Loucy (cell line): ENCODE measurements at regions not wholly inside any gene's neighbourhood (a gene's known extent, or its start where the extent isn't known, plus 50 kb on each side); places are given as distances from the start of the nearest gene placed in this dataset.
A peak's percentile ranks its signal among the peaks of the same experiment; 100 is the strongest.

Experiments
- H2AFZ ChIP-seq: fragments of 200-600 bp; sonication (generic); 2 replicates; pipeline ENCODE4 v1.6.0; 2016; ENCODE audit warnings: antibody characterized with exemption, mild to moderate bottlenecking, low read length, moderate library complexity
- H3F3A ChIP-seq: fragments of 200-600 bp; 2 replicates; pipeline ENCODE4 v1.6.0; 2016; ENCODE audit warnings: antibody characterized with exemption, low read depth, mild to moderate bottlenecking
- H3K27me3 ChIP-seq: fragments of 200-600 bp; sonication (generic); 2 replicates; pipeline ENCODE4 v1.6.1; 2014; ENCODE audit warnings: low read length, mild to moderate bottlenecking; ENCODE audit not compliant: insufficient read depth, poor library complexity, severe bottlenecking
- H3K36me3 ChIP-seq: fragments of 200-600 bp; sonication (generic); 2 replicates; pipeline ENCODE4 v1.6.1; 2016; ENCODE audit warnings: low read length; ENCODE audit not compliant: insufficient read depth
- H3K4me1 ChIP-seq: fragments of 200-600 bp; sonication (generic); 2 replicates; pipeline ENCODE4 v1.5.1; 2014; ENCODE audit warnings: low read length, mild to moderate bottlenecking; ENCODE audit not compliant: insufficient read depth, poor library complexity, severe bottlenecking
- H3K4me2 ChIP-seq: fragments of 200-600 bp; sonication (generic); 2 replicates; pipeline ENCODE4 v1.6.0; 2014; ENCODE audit warnings: antibody characterized with exemption, low read length, low read depth, mild to moderate bottlenecking; ENCODE audit not compliant: poor library complexity, severe bottlenecking
- H3K4me3 ChIP-seq: fragments of 200-600 bp; sonication (generic); 2 replicates; pipeline ENCODE4 v1.5.1; 2014; ENCODE audit warnings: low read length, mild to moderate bottlenecking, mixed read lengths; ENCODE audit not compliant: poor library complexity, severe bottlenecking
- H3K79me2 ChIP-seq: fragments of 200-600 bp; sonication (generic); 2 replicates; pipeline ENCODE4 v1.6.1; 2014; ENCODE audit warnings: low read length; ENCODE audit not compliant: insufficient read depth
- H3K9ac ChIP-seq: fragments of 200-600 bp; sonication (generic); 2 replicates; pipeline ENCODE4 v1.6.0; 2014; ENCODE audit warnings: mild to moderate bottlenecking, low read depth, low read length, moderate library complexity; ENCODE audit not compliant: poor library complexity, severe bottlenecking
- H3K9me2 ChIP-seq: fragments of 200-600 bp; sonication (generic); replicated peaks from 2 replicates; pipeline ENCODE4 v1.6.1; 2016; ENCODE audit warnings: low read depth, low read length, mixed read lengths
- H3K9me3 ChIP-seq: fragments of 200-600 bp; sonication (generic); 2 replicates; pipeline ENCODE4 v1.6.1; 2014; ENCODE audit warnings: mild to moderate bottlenecking, antibody characterized with exemption, low read length, low read depth; ENCODE audit not compliant: insufficient read depth
- H4K20me1 ChIP-seq: fragments of 200-600 bp; sonication (generic); 2 replicates; pipeline ENCODE4 v1.6.0; 2014; ENCODE audit warnings: antibody characterized with exemption, low read length, mild to moderate bottlenecking; ENCODE audit not compliant: insufficient read depth, poor library complexity, severe bottlenecking
- EZH2phosphoT487 ChIP-seq: fragments of 200-600 bp; IDR thresholded peaks from 2 replicates; pipeline ENCODE4 v1.6.1; 2018; ENCODE audit warnings: antibody characterized with exemption, mild to moderate bottlenecking, moderate library complexity, borderline replicate concordance
- TF ChIP-seq, protein P1 (sequence below): fragments of 200-600 bp; sonication (generic); conservative IDR thresholded peaks from 2 replicates; pipeline ENCODE4 v1.5.1; 2014; ENCODE audit warnings: mild to moderate bottlenecking, antibody characterized with exemption, low read length

GRCh38 chr7:116418524-116418923 is 81.0 kb upstream of the CAV2 start:
- Histone ChIP-seq H3K4me3 (peak overlapping the region; percentile 59), H3K9me2 (no peaks in the 10 kb centered on the region), H3K9ac (peak overlapping the region; percentile 44), H3K4me1 (peaks cover 30% of the 10 kb centered on the region), H2AFZ (0 out of 2 replicates have a peak overlapping the region, but pooled peaks have one; percentile 3), H3K36me3 (no peaks in the 10 kb centered on the region), H3K27me3 (no peaks in the 10 kb centered on the region), H3K9me3 (no peaks in the 10 kb centered on the region), H3K79me2 (no peaks in the 10 kb centered on the region), H3F3A (no peaks in the 10 kb centered on the region), H4K20me1 (no peaks in the 10 kb centered on the region), H3K4me2 (peak overlapping the region; percentile 60)
- no peak for TF ChIP-seq EZH2phosphoT487
- TF ChIP-seq, protein P1, sequence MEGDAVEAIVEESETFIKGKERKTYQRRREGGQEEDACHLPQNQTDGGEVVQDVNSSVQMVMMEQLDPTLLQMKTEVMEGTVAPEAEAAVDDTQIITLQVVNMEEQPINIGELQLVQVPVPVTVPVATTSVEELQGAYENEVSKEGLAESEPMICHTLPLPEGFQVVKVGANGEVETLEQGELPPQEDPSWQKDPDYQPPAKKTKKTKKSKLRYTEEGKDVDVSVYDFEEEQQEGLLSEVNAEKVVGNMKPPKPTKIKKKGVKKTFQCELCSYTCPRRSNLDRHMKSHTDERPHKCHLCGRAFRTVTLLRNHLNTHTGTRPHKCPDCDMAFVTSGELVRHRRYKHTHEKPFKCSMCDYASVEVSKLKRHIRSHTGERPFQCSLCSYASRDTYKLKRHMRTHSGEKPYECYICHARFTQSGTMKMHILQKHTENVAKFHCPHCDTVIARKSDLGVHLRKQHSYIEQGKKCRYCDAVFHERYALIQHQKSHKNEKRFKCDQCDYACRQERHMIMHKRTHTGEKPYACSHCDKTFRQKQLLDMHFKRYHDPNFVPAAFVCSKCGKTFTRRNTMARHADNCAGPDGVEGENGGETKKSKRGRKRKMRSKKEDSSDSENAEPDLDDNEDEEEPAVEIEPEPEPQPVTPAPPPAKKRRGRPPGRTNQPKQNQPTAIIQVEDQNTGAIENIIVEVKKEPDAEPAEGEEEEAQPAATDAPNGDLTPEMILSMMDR = no peak

- Histone ChIP-seq H3K4me1 (peaks cover 38% of the 10 kb centered on the region), H3K36me3 (no peaks in the 10 kb centered on the region), H3K4me2 (no peak overlapping the region), H3K9ac (no peak overlapping the region), H3K27me3 (no peaks in the 10 kb centered on the region), H3K79me2 (no peaks in the 10 kb centered on the region), H3K9me2 (no peaks in the 10 kb centered on the region), H4K20me1 (no peaks in the 10 kb centered on the region), H3F3A (no peaks in the 10 kb centered on the region), H3K9me3 (no peaks in the 10 kb centered on the region), H2AFZ (no peak overlapping the region), H3K4me3 (no peak overlapping the region)
- TF ChIP-seq EZH2phosphoT487 = no peak
- TF ChIP-seq, protein P1 = no peak
Observed at GRCh38 chr7:116420003-116420402, 79.5 kb upstream of the CAV2 start.

DNA sequence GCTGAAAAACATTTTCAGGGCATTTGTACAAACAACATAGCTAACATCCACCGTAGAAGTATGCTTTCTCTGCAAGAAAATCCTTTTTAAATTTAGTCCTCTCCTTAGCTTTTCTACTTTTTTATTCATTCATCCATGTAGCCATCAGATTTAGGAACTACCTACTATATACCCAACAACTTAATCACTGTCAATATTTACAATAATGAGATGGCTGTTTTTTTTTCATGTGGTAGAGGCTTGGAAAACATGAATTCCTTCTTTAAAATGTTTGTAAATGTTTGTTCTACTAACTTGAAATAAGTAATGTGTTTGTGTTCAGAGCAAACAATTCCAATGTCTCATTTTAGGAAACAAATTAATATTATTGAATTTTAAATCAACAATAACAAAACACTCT is 78.2 kb upstream of the CAV2 start:
- Histone ChIP-seq H3K9me2 (no peaks in the 10 kb centered on the region), H3K4me1 (peaks cover 38% of the 10 kb centered on the region), H3K4me2 (no peak overlapping the region), H3K9ac (no peak overlapping the region), H3F3A (no peaks in the 10 kb centered on the region), H4K20me1 (no peaks in the 10 kb centered on the region), H3K27me3 (no peaks in the 10 kb centered on the region), H3K79me2 (no peaks in the 10 kb centered on the region), H3K36me3 (no peaks in the 10 kb centered on the region), H3K9me3 (no peaks in the 10 kb centered on the region), H2AFZ (no peak overlapping the region), H3K4me3 (no peak overlapping the region)
- TF ChIP-seq, protein P1 = no peak
- TF ChIP-seq EZH2phosphoT487 = no peak
